Cardiac muscle cell (in vitro differentiated cells and primary cell): ENCODE measurements at regions not wholly inside any gene's neighbourhood (a gene's known extent, or its start where the extent isn't known, plus 50 kb on each side); places are given as distances from the start of the nearest gene placed in this dataset.
"Not testable (repeated sequence)": the region's sequence is repeated elsewhere in the genome, so short reads cannot be mapped to it uniquely, and the experiment has no call there.

Experiments
- DNase-seq, 2 donors: peaks; one replicate each; pipeline versions ENCODE4 v3.0.0 to v3.0.0-alpha.2; 2010 to 2017; ENCODE audit warnings: low read depth in 1 of 2, low spot score in 1 of 2
- H3K27ac ChIP-seq: fragments of 200-600 bp; sonication (generic); 2 replicates; pipeline ENCODE4 v1.5.1; 2016
- H3K27me3 ChIP-seq: fragments of 200-600 bp; sonication (generic); 2 replicates; pipeline ENCODE4 v1.6.0; 2016; ENCODE audit warnings: control low read depth
- H3K36me3 ChIP-seq: fragments of 200-600 bp; sonication (generic); 2 replicates; pipeline ENCODE4 v1.5.1; 2016; ENCODE audit warnings: control low read depth
- H3K4me1 ChIP-seq: fragments of 200-600 bp; sonication (generic); 2 replicates; pipeline ENCODE4 v1.8.1; 2017; ENCODE audit warnings: low read depth, mild to moderate bottlenecking, mixed run types
- H3K4me3 ChIP-seq: fragments of 200-600 bp; sonication (generic); 2 replicates; pipeline ENCODE4 v1.5.1; 2016; ENCODE audit warnings: mild to moderate bottlenecking
- H3K9me3 ChIP-seq: fragments of 200-600 bp; sonication (generic); 2 replicates; pipeline ENCODE4 v1.5.1; 2017; ENCODE audit warnings: low read depth, mild to moderate bottlenecking, control low read depth
- CTCF ChIP-seq: IDR thresholded peaks from 2 replicates; pipeline ENCODE4 v1.5.1; 2012; ENCODE audit warnings: low read depth, mild to moderate bottlenecking, low read length

- not testable (repeated sequence) for H3K27me3 ChIP-seq, H3K9me3 ChIP-seq, H3K27ac ChIP-seq, H3K4me1 ChIP-seq, H3K4me3 ChIP-seq, H3K36me3 ChIP-seq
- peak; percentile 29 for TF ChIP-seq CTCF
- DNase-seq, result peak in 1 of 2 donors; percentile 27
Observed at GRCh38 chr9:85824949-85825348, 83.2 kb upstream of the AGTPBP1 start.

GRCh38 chr9:85834591-85834990, 92.8 kb upstream of the AGTPBP1 start:
- not testable (repeated sequence) for H3K4me1 ChIP-seq, DNase-seq, H3K27ac ChIP-seq, H3K27me3 ChIP-seq, H3K9me3 ChIP-seq, H3K4me3 ChIP-seq
- H3K36me3 ChIP-seq, result peaks cover 16% of the 10 kb centered on the region

- not testable (repeated sequence) for H3K27ac ChIP-seq, H3K4me3 ChIP-seq, H3K4me1 ChIP-seq, H3K9me3 ChIP-seq, H3K27me3 ChIP-seq
- peak in 1 of 2 donors; percentile 25 for DNase-seq
- H3K36me3 ChIP-seq, result peaks cover 24% of the 10 kb centered on the region
Observed at GRCh38 chr9:85843949-85844348, 97.0 kb upstream of the NAA35 start.

- not testable (repeated sequence) for H3K4me3 ChIP-seq, DNase-seq, H3K36me3 ChIP-seq, H3K27me3 ChIP-seq, H3K9me3 ChIP-seq, H3K4me1 ChIP-seq, H3K27ac ChIP-seq
Observed at GRCh38 chr9:85847782-85848181, 93.2 kb upstream of the NAA35 start.

GRCh38 chr9:85858056-85858750, 82.7 kb upstream of the NAA35 start:
- no peaks in the 10 kb centered on the region for H3K27me3 ChIP-seq
- no peak for DNase-seq
- H3K9me3 ChIP-seq, result no peaks in the 10 kb centered on the region
- peaks cover 6% of the 10 kb centered on the region for H3K36me3 ChIP-seq
- no peaks in the 10 kb centered on the region for H3K4me1 ChIP-seq
- peak overlapping the region; percentile 39 for H3K27ac ChIP-seq
- no peak for TF ChIP-seq CTCF
- H3K4me3 ChIP-seq, result no peak overlapping the region

GRCh38 chr9:85859765-85860164, 81.2 kb upstream of the NAA35 start:
- Histone ChIP-seq H3K4me1 (no peaks in the 10 kb centered on the region), H3K9me3 (no peaks in the 10 kb centered on the region), H3K4me3 (no peak overlapping the region), H3K27ac (peak overlapping the region; percentile 53), H3K36me3 (peaks cover 6% of the 10 kb centered on the region), H3K27me3 (no peaks in the 10 kb centered on the region)
- TF ChIP-seq CTCF, result no peak
- DNase-seq, result no peak

GRCh38 chr9:85861882-85862281, 79.1 kb upstream of the NAA35 start:
- not testable (repeated sequence) for H3K27ac ChIP-seq

GRCh38 chr9:85863875-85864274, 77.1 kb upstream of the NAA35 start:
- Histone ChIP-seq H3K4me1 (no peaks in the 10 kb centered on the region), H3K9me3 (no peaks in the 10 kb centered on the region), H3K27ac (no peak overlapping the region), H3K4me3 (no peak overlapping the region), H3K36me3 (no peaks in the 10 kb centered on the region), H3K27me3 (no peaks in the 10 kb centered on the region)
- no peak for DNase-seq
- TF ChIP-seq CTCF, result no peak

More at GRCh38 chr9:85861882-85862281, 79.1 kb upstream of the NAA35 start:
- not testable (repeated sequence) for H3K4me3 ChIP-seq, H3K4me1 ChIP-seq, DNase-seq, H3K27me3 ChIP-seq, H3K9me3 ChIP-seq, H3K36me3 ChIP-seq
